H1 (cell line): ENCODE measurements at regions not wholly inside any gene's neighbourhood (a gene's known extent, or its start where the extent isn't known, plus 50 kb on each side); places are given as distances from the start of the nearest gene placed in this dataset.

Experiments used
- CTCF ChIA-PET: fragments of 300-600 bp; sonication (Branson Sonifier 250); formaldehyde crosslinking; loops from one replicate; lab custom pipeline; 2021; ENCODE audit not compliant: partially characterized antibody; lab: Charles Lee
- POLR2A ChIA-PET: fragments of 300-600 bp; sonication (Branson Sonifier 250); formaldehyde crosslinking; loops from one replicate; lab custom pipeline; 2021; ENCODE audit warnings: inconsistent platforms; ENCODE audit not compliant: partially characterized antibody; lab: Charles Lee
- DNase-seq, 2 experiments: peaks; one replicate each; pipeline versions ENCODE4 v3.0.0 to v3.0.0-alpha.2; 2010 to 2022; ENCODE audit warnings: low spot score in 2 of 2, low read depth in 1 of 2, mixed read lengths in 1 of 2
- FAIRE-seq: peaks from 2 replicates; lab custom pipeline; 2011; peaks lifted over from hg19 to GRCh38; lab: Jason Lieb, UNC
- H2AFZ ChIP-seq: 2 replicates; pipeline ENCODE4 v1.8.1; 2012; ENCODE audit warnings: low read length, inconsistent platforms
- H2AK5ac ChIP-seq: 2 replicates; pipeline ENCODE4 v1.6.1; 2013; ENCODE audit warnings: low read depth, low read length
- H2BK120ac ChIP-seq: replicated peaks from 2 replicates; pipeline ENCODE3; 2013; ENCODE audit warnings: low read depth, low read length, inconsistent platforms
- H2BK12ac ChIP-seq: 2 replicates; pipeline ENCODE4 v1.6.1; 2013; ENCODE audit warnings: low read depth, low read length
- H2BK15ac ChIP-seq: 2 replicates; pipeline ENCODE4 v1.6.1; 2013; ENCODE audit warnings: low read length
- H2BK20ac ChIP-seq: 2 replicates; pipeline ENCODE4 v1.6.1; 2013; ENCODE audit warnings: low read length
- H2BK5ac ChIP-seq: 2 replicates; pipeline ENCODE4 v1.6.1; 2013; ENCODE audit warnings: low read depth, low read length
- H3K14ac ChIP-seq: 2 replicates; pipeline ENCODE4 v1.6.1; 2013; ENCODE audit warnings: inconsistent platforms; ENCODE audit not compliant: insufficient read length
- H3K18ac ChIP-seq: 2 replicates; pipeline ENCODE4 v1.6.1; 2013; ENCODE audit warnings: low read length; ENCODE audit errors: extremely low read depth
- H3K23ac ChIP-seq: 2 replicates; pipeline ENCODE4 v1.6.1; 2013; ENCODE audit warnings: inconsistent platforms; ENCODE audit not compliant: insufficient read length
- H3K23me2 ChIP-seq: 2 replicates; pipeline ENCODE4 v1.6.1; 2013; ENCODE audit warnings: low read depth, low read length
- H3K27ac ChIP-seq: 2 replicates; pipeline ENCODE4 v1.6.1; 2011; ENCODE audit warnings: low read depth, low read length, inconsistent platforms
- H3K27me3 ChIP-seq, 4 experiments: replicated peaks in 1 of 4; 1 replicate in 1 of 4; 2 replicates in 3 of 4; pipeline versions ENCODE4 v1.6.1 to v1.8.1; 2011 to 2013; ENCODE audit warnings: low read length in 3 of 4, mild to moderate bottlenecking in 3 of 4, inconsistent platforms in 2 of 4, mixed read lengths in 2 of 4, moderate library complexity in 1 of 4; ENCODE audit not compliant: control insufficient read depth in 3 of 4, insufficient read depth in 3 of 4; ENCODE audit errors: extremely low read depth in 1 of 4
- H3K36me3 ChIP-seq, 4 experiments: 2 replicates each; pipeline versions ENCODE4 v1.6.1 to v1.8.1; 2011 to 2013; ENCODE audit warnings: mild to moderate bottlenecking in 4 of 4, low read length in 3 of 4, moderate library complexity in 2 of 4, control low read depth in 1 of 4, inconsistent platforms in 1 of 4; ENCODE audit not compliant: insufficient read depth in 4 of 4, control insufficient read depth in 2 of 4
- H3K4ac ChIP-seq: replicated peaks from 2 replicates; pipeline ENCODE3; 2013; ENCODE audit warnings: low read length, low read depth, mixed read lengths, inconsistent platforms; ENCODE audit not compliant: insufficient read length
- H3K4me1 ChIP-seq, 4 experiments: replicated peaks in 1 of 4; 1 replicate in 1 of 4; 2 replicates in 3 of 4; pipeline versions ENCODE4 v1.6.1 to v1.8.1; 2011 to 2013; ENCODE audit warnings: low read length in 3 of 4, inconsistent platforms in 2 of 4, mixed read lengths in 1 of 4; ENCODE audit not compliant: insufficient read depth in 4 of 4, control insufficient read depth in 3 of 4
- H3K4me2 ChIP-seq, 2 experiments: 2 replicates each; pipeline versions ENCODE4 v1.6.1 to v1.8.1; 2011 to 2013; ENCODE audit warnings: low read depth in 2 of 2, low read length in 2 of 2, control low read depth in 1 of 2, inconsistent platforms in 1 of 2, mild to moderate bottlenecking in 1 of 2; ENCODE audit not compliant: insufficient read depth in 1 of 2
- H3K4me3 ChIP-seq, 4 experiments: fragments of 200-600, 300-600 bp in 1 of 4; sonication (generic), shearing (Covaris generic), sonication (Bioruptor Twin) in 1 of 4; 2 replicates each; pipeline versions ENCODE4 v1.5.1 to v1.8.1; 2011 to 2016; ENCODE audit warnings: low read length in 4 of 4, low read depth in 3 of 4, control low read depth in 2 of 4, inconsistent platforms in 2 of 4, mild to moderate bottlenecking in 2 of 4, mixed read lengths in 1 of 4, moderate library complexity in 1 of 4; ENCODE audit not compliant: insufficient read depth in 2 of 4; ENCODE audit errors: extremely low read depth in 1 of 4
- H3K56ac ChIP-seq: replicated peaks from 2 replicates; pipeline ENCODE3; 2013; ENCODE audit warnings: low read depth, mild to moderate bottlenecking, mixed read lengths, low read length, inconsistent platforms; ENCODE audit not compliant: insufficient read length
- H3K79me1 ChIP-seq: 2 replicates; pipeline ENCODE4 v1.6.1; 2013; ENCODE audit warnings: low read depth, low read length, control low read depth
- H3K79me2 ChIP-seq, 2 experiments: 2 replicates each; pipeline versions ENCODE4 v1.6.1 to v1.8.1; 2012 to 2013; ENCODE audit warnings: low read length in 2 of 2, mild to moderate bottlenecking in 2 of 2, inconsistent platforms in 1 of 2; ENCODE audit not compliant: insufficient read depth in 2 of 2, control insufficient read depth in 1 of 2
- H3K9ac ChIP-seq, 4 experiments: replicated peaks in 1 of 4; 1 replicate in 1 of 4; 2 replicates in 3 of 4; pipeline versions ENCODE4 v1.6.1 to v1.8.1; 2011 to 2013; ENCODE audit warnings: low read depth in 3 of 4, low read length in 3 of 4, control low read depth in 2 of 4, mild to moderate bottlenecking in 2 of 4, moderate library complexity in 2 of 4, inconsistent platforms in 1 of 4; ENCODE audit errors: extremely low read depth in 1 of 4
- H3K9me3 ChIP-seq, 2 experiments: 2 replicates each; pipeline versions ENCODE4 v1.6.1 to v1.8.1; 2012 to 2013; ENCODE audit warnings: mild to moderate bottlenecking in 2 of 2, moderate library complexity in 2 of 2, control low read depth in 1 of 2, inconsistent platforms in 1 of 2, low read depth in 1 of 2, low read length in 1 of 2, mixed read lengths in 1 of 2; ENCODE audit not compliant: insufficient read depth in 2 of 2
- H4K20me1 ChIP-seq, 2 experiments: replicated peaks in 1 of 2; 2 replicates each; pipeline versions ENCODE3 to v1.8.1; 2011 to 2013; ENCODE audit warnings: inconsistent platforms in 2 of 2, low read length in 2 of 2, mild to moderate bottlenecking in 1 of 2; ENCODE audit not compliant: insufficient read depth in 2 of 2, control insufficient read depth in 1 of 2
- H4K5ac ChIP-seq: 2 replicates; pipeline ENCODE4 v1.6.1; 2013; ENCODE audit warnings: low read length, low read depth, mixed read lengths, inconsistent platforms; ENCODE audit not compliant: insufficient read length
- H4K8ac ChIP-seq: 2 replicates; pipeline ENCODE4 v1.8.0; 2013; ENCODE audit warnings: mild to moderate bottlenecking, moderate library complexity, low read length, inconsistent platforms; ENCODE audit not compliant: insufficient read depth; ENCODE audit errors: extremely low read depth
- H4K91ac ChIP-seq: replicated peaks from 2 replicates; pipeline ENCODE3; 2013; ENCODE audit warnings: low read length, mixed read lengths, inconsistent platforms; ENCODE audit not compliant: insufficient read length
- ASH2L ChIP-seq: fragments of 200-600, 300-600 bp; sonication (generic); IDR thresholded peaks from one replicate; pipeline ENCODE4 v1.7.1; 2017; ENCODE audit warnings: low read length
- BACH1 ChIP-seq: IDR thresholded peaks from 2 replicates; pipeline ENCODE4 v1.6.1; 2012; ENCODE audit warnings: low read length, improper control_type of control experiment
- HDAC6 ChIP-seq: IDR thresholded peaks from one replicate; pipeline ENCODE4 v1.7.1; 2012; ENCODE audit warnings: low read depth, mild to moderate bottlenecking, inconsistent platforms, low read length, moderate library complexity
- RFX5 ChIP-seq: IDR thresholded peaks from 2 replicates; pipeline ENCODE4 v1.6.1; 2011; ENCODE audit warnings: low read depth, low read length, improper control_type of control experiment, borderline replicate concordance
- RNF2 ChIP-seq: fragments of 200-900, 300-1000 bp; sonication (generic); IDR thresholded peaks from 2 replicates; pipeline ENCODE4 v1.7.1; 2016; ENCODE audit warnings: borderline replicate concordance, low read depth, mild to moderate bottlenecking, antibody characterized with exemption, low read length; ENCODE audit not compliant: poor library complexity, severe bottlenecking; ENCODE audit errors: missing control alignments
- SIN3A ChIP-seq, 2 experiments: IDR thresholded peaks in 1 of 2; conservative IDR thresholded peaks in 1 of 2; 2 replicates each; pipeline ENCODE4 v1.6.1; 2011 to 2012; ENCODE audit warnings: low read length in 2 of 2, improper control_type of control experiment in 1 of 2, low read depth in 1 of 2, mild to moderate bottlenecking in 1 of 2
- SP2 ChIP-seq: IDR thresholded peaks from 2 replicates; pipeline ENCODE4 v1.6.1; 2012; ENCODE audit warnings: mild to moderate bottlenecking, low read length, inconsistent platforms
- TBP ChIP-seq: IDR thresholded peaks from 2 replicates; pipeline ENCODE4 v1.6.1; 2011; ENCODE audit warnings: low read depth, low read length, improper control_type of control experiment
- TCF12 ChIP-seq: IDR thresholded peaks from 2 replicates; pipeline ENCODE4 v1.6.1; 2011; ENCODE audit warnings: low read depth, mild to moderate bottlenecking, low read length
- YY1 ChIP-seq: IDR thresholded peaks from 2 replicates; pipeline ENCODE4 v1.6.1; 2011; ENCODE audit warnings: low read depth, mild to moderate bottlenecking, low read length
- WGBS, 2 experiments: shearing (Covaris generic) in 1 of 2; methylation state at CpG; one replicate each; pipeline versions ENCODE4 v1.1.6 to v1.1.7; 2013 to 2015; ENCODE audit warnings: low lambda C conversion rate in 2 of 2, mixed read lengths in 2 of 2, inconsistent platforms in 1 of 2, low coverage in 1 of 2, missing lambda C conversion rate in 1 of 2; ENCODE audit not compliant: insufficient replicate concordance in 2 of 2, insufficient coverage in 1 of 2, insufficient read length in 1 of 2; ENCODE audit errors: extremely low coverage in 1 of 2, missing lambda C conversion rate in 1 of 2; 5-methylcytosine and 5-hydroxymethylcytosine counted together

- Histone ChIP-seq H3K23ac (no peak overlapping the region), H4K91ac (no peak overlapping the region), H3K4me1 (no peaks in the 10 kb centered on the region), H2AK5ac (no peak overlapping the region), H3K79me2 (no peaks in the 10 kb centered on the region), H4K5ac (no peak overlapping the region), H3K14ac (no peak overlapping the region), H3K79me1 (no peaks in the 10 kb centered on the region), H3K4ac (no peak overlapping the region), H4K8ac (no peak overlapping the region), H3K27ac (no peak overlapping the region), H3K4me3 (no peak overlapping the region), H2BK5ac (no peak overlapping the region), H2BK12ac (no peak overlapping the region), H3K36me3 (no peaks in the 10 kb centered on the region), H2BK20ac (no peak overlapping the region), H2AFZ (no peak overlapping the region), H3K9me3 (no peaks in the 10 kb centered on the region), H3K18ac (no peak overlapping the region), H3K9ac (no peak overlapping the region), H2BK15ac (no peak overlapping the region), H4K20me1 (no peaks in the 10 kb centered on the region), H3K56ac (no peak overlapping the region), H3K27me3 (no peaks in the 10 kb centered on the region), H3K23me2 (no peaks in the 10 kb centered on the region), H3K4me2 (no peak overlapping the region), H2BK120ac (no peak overlapping the region)
- FAIRE-seq, result no peak
- ChIA-PET CTCF (interaction anchor here (0.7 kb wide), 1 partner anchor 13 kb away, joined by 3 read pairs; no protein-coding TSS in a partner anchor), POLR2A (no interaction called here)
- 88% methylated on average over 1 of the region's 1 CpG; no CpG with 5 or more reads in 1 of the 2 experiments for WGBS, 2 experiments
- TF ChIP-seq ASH2L (no peak), YY1 (no peak), SP2 (no peak), HDAC6 (no peak), RNF2 (no peak), BACH1 (no peak), RFX5 (no peak), TBP (no peak), SIN3A (conservative IDR thresholded peaks at IDR 0.05 in 1 of 2, IDR thresholded peaks at IDR 0.05 in 1 of 2; ENCODE audit: low read depth in 1 of 2, low read length in 2 of 2) (no peak), TCF12 (no peak)
- DNase-seq, result no peak
These were observed 239.1 kb downstream of the USP25 start for GRCh38 chr21:15968776-15969310.
